Stimulated activated CD8-positive, alpha-beta memory T cell treated with anti-CD3 and anti-CD28 coated beads, Interleukin-15, amount 100 ng/mL, for 4 hours (primary cell): ENCODE measurements at regions not wholly inside any gene's neighbourhood (a gene's known extent, or its start where the extent isn't known, plus 50 kb on each side); places are given as distances from the start of the nearest gene placed in this dataset.
"Not testable (repeated sequence)": the region's sequence is repeated elsewhere in the genome, so short reads cannot be mapped to it uniquely, and the experiment has no call there.

ENCODE experiments used
- DNase-seq, 2 donors: peaks; one replicate each; pipeline ENCODE4 v3.0.0-alpha.2; 2020; ENCODE audit warnings: low read depth in 2 of 2

GRCh38 chr7:29619111-29619510, 55.5 kb downstream of the PRR15 start:
- no peak for DNase-seq

GRCh38 chr7:29619848-29620555, 56.4 kb downstream of the PRR15 start:
- DNase-seq: no peak

DNA sequence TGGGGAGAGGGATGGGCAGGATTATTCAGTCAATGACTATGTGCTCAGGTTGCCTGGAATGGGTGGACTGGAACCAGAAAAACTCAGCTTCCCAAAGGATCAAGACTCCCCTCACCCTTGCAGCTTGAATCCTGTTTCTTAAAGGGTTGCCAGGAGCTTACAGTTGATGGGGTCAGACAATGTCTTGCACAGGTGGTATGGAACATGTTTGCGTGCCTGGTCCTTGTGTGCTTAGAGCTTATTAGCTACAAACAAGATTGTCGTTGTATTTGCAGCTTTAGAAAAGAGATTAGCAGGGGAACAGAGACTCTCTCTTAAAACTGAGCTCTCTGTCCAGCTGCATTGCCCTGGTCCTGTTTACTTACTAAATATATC, 56.9 kb downstream of the PRR15 start:
- DNase-seq: no peak

- no peak for DNase-seq
Measured at GRCh38 chr7:29622335-29623265, 59.0 kb downstream of the PRR15 start.

GRCh38 chr7:29623973-29624372, 60.3 kb downstream of the PRR15 start:
- no peak for DNase-seq

- DNase-seq: no peak
Measured at GRCh38 chr7:29626730-29627129, 63.1 kb downstream of the PRR15 start.

- no peak for DNase-seq
Measured at GRCh38 chr7:29627631-29628030, 64.0 kb downstream of the PRR15 start.

GRCh38 chr7:29629507-29629906, 65.9 kb downstream of the PRR15 start:
- DNase-seq: no peak

- not testable (repeated sequence) for DNase-seq
Measured at GRCh38 chr7:29635067-29636008, 71.7 kb downstream of the PRR15 start.

- DNase-seq: no peak
Measured at GRCh38 chr7:29636009-29636351, 72.3 kb downstream of the PRR15 start.

DNA sequence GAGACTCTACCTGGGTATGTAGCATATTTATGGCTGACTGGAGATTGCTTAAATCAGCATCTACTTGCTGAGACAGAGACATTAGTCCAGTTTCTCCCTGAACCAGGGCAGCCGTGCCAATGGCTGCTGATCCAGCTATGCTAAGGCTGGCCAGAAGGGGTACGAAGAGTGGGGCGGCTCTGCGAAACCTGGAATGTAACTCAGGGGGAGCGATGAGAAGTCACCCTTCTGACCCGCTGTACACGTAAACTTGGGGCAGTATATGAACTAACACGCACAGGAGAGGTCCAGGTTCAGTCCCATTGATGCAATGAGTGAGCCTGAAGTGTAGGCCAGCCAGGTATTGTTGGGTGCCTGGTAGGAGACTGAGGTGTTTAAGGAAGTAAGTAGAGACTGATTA, 73.7 kb downstream of the PRR15 start:
- no peak for DNase-seq

GRCh38 chr7:29638841-29639240, 75.2 kb downstream of the PRR15 start:
- not testable (repeated sequence) for DNase-seq

- no peak for DNase-seq
Measured at GRCh38 chr7:29639386-29639785, 75.8 kb downstream of the PRR15 start.

- DNase-seq: no peak
Measured at GRCh38 chr7:29639886-29640595, 76.4 kb downstream of the PRR15 start.

DNA sequence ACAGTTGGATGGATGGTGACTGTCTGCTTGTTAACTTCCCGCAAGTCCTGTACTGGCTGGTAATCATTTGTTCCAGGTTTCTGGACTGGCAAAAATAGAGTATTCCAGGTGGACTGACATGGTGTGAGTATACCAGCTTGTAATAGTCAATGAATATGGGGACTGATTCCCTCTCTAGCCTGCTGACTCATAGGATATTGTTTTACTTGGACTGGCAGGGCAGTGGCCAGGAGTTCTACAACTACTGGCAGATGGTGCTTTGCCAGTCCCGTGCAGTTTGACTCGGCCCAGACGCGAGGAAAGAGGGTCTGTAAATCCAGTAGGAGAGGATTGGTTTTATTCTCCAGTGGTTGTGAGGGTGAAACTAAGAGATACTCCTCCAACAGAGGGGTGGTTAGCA, 78.0 kb downstream of the PRR15 start:
- DNase-seq: no peak

GRCh38 chr7:29642494-29643155, 79.0 kb downstream of the PRR15 start:
- no peak for DNase-seq

GRCh38 chr7:29646116-29646515, 82.5 kb downstream of the PRR15 start:
- DNase-seq: not testable (repeated sequence)

DNA sequence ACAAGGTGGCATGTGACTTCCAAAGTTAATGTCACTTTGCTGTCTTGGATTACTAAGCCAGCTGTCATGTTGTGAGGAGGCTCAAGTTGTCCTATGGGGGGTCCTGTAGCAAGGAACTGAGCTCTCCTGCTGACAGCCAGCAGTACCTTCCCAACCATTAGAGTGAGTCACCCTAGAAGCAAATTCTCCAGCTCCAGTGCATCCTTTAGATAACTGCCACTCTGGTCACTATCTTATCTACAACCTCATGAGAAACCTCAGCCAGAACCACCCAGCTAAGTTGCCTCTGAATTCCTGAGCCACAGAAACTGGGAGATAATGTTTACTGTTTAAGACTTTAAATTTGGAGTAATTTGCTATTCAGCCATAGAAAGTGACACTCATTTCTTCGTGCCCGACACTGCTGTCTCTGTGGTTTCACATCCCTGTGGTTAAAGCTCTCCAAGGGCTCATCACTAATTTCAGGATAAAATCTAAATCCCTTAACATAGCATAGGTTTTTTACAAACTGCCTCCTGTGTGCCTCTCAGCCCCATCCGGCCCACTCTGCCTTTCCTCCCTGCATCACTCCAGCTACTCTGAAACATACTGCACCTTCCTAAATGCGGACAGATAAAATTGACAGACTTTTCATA, 83.5 kb downstream of the PRR15 start:
- no peak for DNase-seq

GRCh38 chr7:29647691-29648210, 84.1 kb downstream of the PRR15 start:
- DNase-seq: not testable (repeated sequence)
